GM12878 (cell line): ENCODE measurements at regions not wholly inside any gene's neighbourhood (a gene's known extent, or its start where the extent isn't known, plus 50 kb on each side); places are given as distances from the start of the nearest gene placed in this dataset.

Experiments used
- ATAC-seq: fragments of 200-7000 bp; cut with Tn5 transposase; 3 replicates; pipeline ENCODE4 v1.9.1; 2020; ENCODE audit warnings: mild to moderate bottlenecking, moderate library complexity
- BruUV-seq: library from RNA; stranded (reverse); fragments of 400-500 nt; replicated peaks from 2 replicates; lab custom pipeline; 2021; lab: Mats Ljungman, UMichigan
- CTCF ChIA-PET: fragments of 300-600 bp; sonication (Branson Sonifier 250); formaldehyde crosslinking; extraction: SDS; loops from one replicate; lab custom pipeline; 2021; ENCODE audit warnings: inconsistent platforms; lab: Yijun Ruan, JAX
- POLR2A ChIA-PET: fragments of 350-600 bp; formaldehyde crosslinking; extraction: SDS; loops from one replicate; lab custom pipeline; 2021; ENCODE audit warnings: inconsistent platforms; lab: Charles Lee
- RAD21 ChIA-PET: fragments of 300-600 bp; sonication (Branson Sonifier 250); formaldehyde crosslinking; loops from one replicate; lab custom pipeline; 2023; ENCODE audit warnings: antibody characterized with exemption; ENCODE audit not compliant: unreplicated experiment; lab: Charles Lee
- SMC1A ChIA-PET: fragments of 300-600 bp; sonication (Branson Sonifier 250); formaldehyde crosslinking; loops from one replicate; lab custom pipeline; 2023; ENCODE audit not compliant: unreplicated experiment, uncharacterized antibody; lab: Charles Lee
- DNase-seq: peaks from one replicate; pipeline ENCODE4 v3.0.0-alpha.2; 2011; ENCODE audit warnings: low read depth, low spot score
- FAIRE-seq: peaks from 3 replicates; lab custom pipeline; 2011; peaks lifted over from hg19 to GRCh38; lab: Jason Lieb, UNC
- H2AFZ ChIP-seq: 2 replicates; pipeline ENCODE4 v1.6.0; 2011; ENCODE audit warnings: low read depth, low read length, control low read depth; ENCODE audit not compliant: control insufficient read depth
- H3K27ac ChIP-seq: 2 replicates; pipeline ENCODE4 v1.5.1; 2011; ENCODE audit warnings: control low read depth; ENCODE audit not compliant: control insufficient read depth, insufficient read depth
- H3K27me3 ChIP-seq, 2 experiments: replicated peaks in 1 of 2; 2 replicates each; pipeline versions ENCODE4 v1.6.0 to v1.6.1; 2011; ENCODE audit warnings: low read length in 1 of 2; ENCODE audit not compliant: control insufficient read depth in 2 of 2, insufficient read depth in 2 of 2
- H3K36me3 ChIP-seq, 2 experiments: 2 replicates each; pipeline ENCODE4 v1.5.1; 2011; ENCODE audit warnings: low read length in 1 of 2; ENCODE audit not compliant: control insufficient read depth in 2 of 2, insufficient read depth in 2 of 2
- H3K4me1 ChIP-seq: 2 replicates; pipeline ENCODE4 v1.6.1; 2011; ENCODE audit warnings: mild to moderate bottlenecking, low read length, moderate library complexity, mixed read lengths; ENCODE audit not compliant: control insufficient read depth, insufficient read depth
- H3K4me2 ChIP-seq: 2 replicates; pipeline ENCODE4 v1.6.0; 2011; ENCODE audit warnings: control low read depth; ENCODE audit not compliant: control insufficient read depth, insufficient read depth
- H3K4me3 ChIP-seq: fragments of 200-600 bp; sonication (generic); 2 replicates; pipeline ENCODE4 v1.5.1; 2016
- H3K79me2 ChIP-seq: 2 replicates; pipeline ENCODE4 v1.6.0; 2011; ENCODE audit warnings: low read length; ENCODE audit not compliant: control insufficient read depth, insufficient read depth
- H3K9ac ChIP-seq: 2 replicates; pipeline ENCODE4 v1.8.0; 2011; ENCODE audit warnings: low read length, control low read depth, mixed read lengths; ENCODE audit not compliant: control insufficient read depth, insufficient read depth
- H3K9me3 ChIP-seq: replicated peaks from 3 replicates; pipeline ENCODE4 v1.5.1; 2011; ENCODE audit warnings: mild to moderate bottlenecking, low read length; ENCODE audit not compliant: control insufficient read depth, insufficient read depth
- H4K20me1 ChIP-seq: 2 replicates; pipeline ENCODE4 v1.6.0; 2011; ENCODE audit not compliant: control insufficient read depth, insufficient read depth
- BHLHE40 ChIP-seq, 2 experiments: fragments of 450-650 bp in 1 of 2; IDR thresholded peaks; 2 replicates each; pipeline ENCODE4 v1.6.1; 2011 to 2017; ENCODE audit warnings: low read depth in 2 of 2, borderline replicate concordance in 1 of 2, improper control_type of control experiment in 1 of 2, low read length in 1 of 2, mild to moderate bottlenecking in 1 of 2
- CBX3 ChIP-seq: fragments of 200-600 bp; sonication (generic); IDR thresholded peaks from 2 replicates; pipeline ENCODE4 v1.6.1; 2016; ENCODE audit warnings: low read depth, borderline replicate concordance
- CREM ChIP-seq: IDR thresholded peaks from 2 replicates; pipeline ENCODE4 v1.6.1; 2014; ENCODE audit warnings: antibody characterized with exemption, low read depth
- MYB ChIP-seq: fragments of 150-350 bp; IDR thresholded peaks from 2 replicates; pipeline ENCODE4 v1.6.1; 2014; ENCODE audit warnings: mild to moderate bottlenecking, low read depth, low read length, borderline replicate concordance
- PAX5 ChIP-seq: IDR thresholded peaks from 2 replicates; pipeline ENCODE4 v1.6.1; 2011; ENCODE audit warnings: low read depth, low read length, borderline replicate concordance
- POLR2A ChIP-seq: IDR thresholded peaks from 2 replicates; pipeline ENCODE4 v1.6.1; 2011; ENCODE audit warnings: low read depth, mild to moderate bottlenecking, low read length
- RBBP5 ChIP-seq: fragments of 200-600 bp; sonication (generic); conservative IDR thresholded peaks from 2 replicates; pipeline ENCODE4 v1.6.1; 2016
- SPI1 ChIP-seq: IDR thresholded peaks from 2 replicates; pipeline ENCODE4 v1.6.1; 2011; ENCODE audit warnings: low read depth, mild to moderate bottlenecking, low read length, moderate library complexity, borderline replicate concordance; ENCODE audit not compliant: insufficient read depth
- SREBF2 ChIP-seq: IDR thresholded peaks from 2 replicates; pipeline ENCODE4 v1.6.1; 2012; ENCODE audit warnings: mild to moderate bottlenecking, low read length
- SRF ChIP-seq, 2 experiments: IDR thresholded peaks; 2 replicates each; pipeline ENCODE4 v1.6.1; 2011; ENCODE audit warnings: low read depth in 2 of 2, low read length in 2 of 2, mild to moderate bottlenecking in 1 of 2, moderate library complexity in 1 of 2
- ZNF217 ChIP-seq: fragments of 450-650 bp; IDR thresholded peaks from 2 replicates; pipeline ENCODE4 v1.6.1; 2017; ENCODE audit warnings: antibody characterized with exemption, mild to moderate bottlenecking
- ZSCAN29 ChIP-seq: fragments of 450-650 bp; IDR thresholded peaks from 2 replicates; pipeline ENCODE4 v1.6.1; 2017; ENCODE audit warnings: mild to moderate bottlenecking, moderate library complexity
- WGBS: methylation state at CpG from one replicate; pipeline ENCODE4 v1.1.6; 2016; ENCODE audit warnings: low lambda C conversion rate; ENCODE audit not compliant: insufficient replicate concordance, insufficient coverage; ENCODE audit errors: missing lambda C conversion rate; 5-methylcytosine and 5-hydroxymethylcytosine counted together
- in situ Hi-C: fragments of 300-500 bp; cut with MboI; formaldehyde crosslinking; loops from 9 replicates; pipeline ENCODE4 v1.14.3; 2018; ENCODE audit warnings: mixed read lengths
- intact Hi-C: fragments of 100-400 bp; cut with micrococcal nuclease; formaldehyde crosslinking; loops from one replicate; pipeline ENCODE4 v1.14.2; 2022; ENCODE audit not compliant: unreplicated experiment
- TF ChIP-seq, protein P1 (sequence below): fragments of 150-350 bp; IDR thresholded peaks from 2 replicates; pipeline ENCODE4 v1.6.1; 2016; ENCODE audit warnings: low read depth, low read length
- TF ChIP-seq, protein P2 (sequence below): fragments of 450-650 bp; formaldehyde crosslinking; IDR thresholded peaks from 2 replicates; pipeline ENCODE4 v1.4.0; 2020; ENCODE audit warnings: mild to moderate bottlenecking, moderate library complexity
- TF ChIP-seq, protein P3 (sequence below): fragments of 450-650 bp; IDR thresholded peaks from 2 replicates; pipeline ENCODE4 v1.6.1; 2017; ENCODE audit warnings: mild to moderate bottlenecking, low read depth, inconsistent platforms; ENCODE audit not compliant: poor library complexity, severe bottlenecking
- TF ChIP-seq, protein P4 (sequence below): IDR thresholded peaks from 2 replicates; pipeline ENCODE4 v1.6.1; 2011; ENCODE audit warnings: low read depth, low read length, improper control_type of control experiment, borderline replicate concordance

DNA sequence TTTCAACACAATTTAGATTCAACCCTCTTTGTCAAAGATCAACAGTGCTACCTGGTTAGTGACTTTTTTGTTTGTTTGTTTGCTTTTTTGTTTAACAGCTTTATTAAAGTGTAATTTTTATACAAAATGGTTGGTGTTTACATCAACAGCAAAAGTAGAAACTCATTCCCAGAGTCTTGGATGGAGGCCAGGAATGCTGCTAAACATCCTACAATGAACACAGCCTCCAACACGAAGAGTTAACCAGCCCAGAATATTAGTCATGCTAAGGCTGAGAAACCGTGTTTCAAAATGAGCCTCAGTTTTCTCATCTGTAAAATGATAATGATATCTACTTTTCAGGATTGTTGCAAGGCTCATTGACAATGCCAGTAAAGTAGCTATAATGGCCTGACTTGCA lies 211.0 kb upstream of the MAF start:
- no peak overlapping the region for H3K4me2 ChIP-seq
- H2AFZ ChIP-seq = no peak overlapping the region
- ChIA-PET POLR2A (no interaction called here), RAD21 (no interaction called here), CTCF (no interaction called here), SMC1A (no interaction called here)
- intact Hi-C loops (no loop called here), in situ Hi-C loops (no loop called here)
- DNase-seq (no peak), FAIRE-seq (no peak), ATAC-seq (no peak)
- 0% methylated on average over 2 of the region's 2 CpGs for WGBS
- no peaks in the 10 kb centered on the region for H4K20me1 ChIP-seq
- no peak overlapping the region for H3K27ac ChIP-seq
- no peak for TF ChIP-seq ZSCAN29
- no peak for TF ChIP-seq SREBF2
- TF ChIP-seq, protein P1, sequence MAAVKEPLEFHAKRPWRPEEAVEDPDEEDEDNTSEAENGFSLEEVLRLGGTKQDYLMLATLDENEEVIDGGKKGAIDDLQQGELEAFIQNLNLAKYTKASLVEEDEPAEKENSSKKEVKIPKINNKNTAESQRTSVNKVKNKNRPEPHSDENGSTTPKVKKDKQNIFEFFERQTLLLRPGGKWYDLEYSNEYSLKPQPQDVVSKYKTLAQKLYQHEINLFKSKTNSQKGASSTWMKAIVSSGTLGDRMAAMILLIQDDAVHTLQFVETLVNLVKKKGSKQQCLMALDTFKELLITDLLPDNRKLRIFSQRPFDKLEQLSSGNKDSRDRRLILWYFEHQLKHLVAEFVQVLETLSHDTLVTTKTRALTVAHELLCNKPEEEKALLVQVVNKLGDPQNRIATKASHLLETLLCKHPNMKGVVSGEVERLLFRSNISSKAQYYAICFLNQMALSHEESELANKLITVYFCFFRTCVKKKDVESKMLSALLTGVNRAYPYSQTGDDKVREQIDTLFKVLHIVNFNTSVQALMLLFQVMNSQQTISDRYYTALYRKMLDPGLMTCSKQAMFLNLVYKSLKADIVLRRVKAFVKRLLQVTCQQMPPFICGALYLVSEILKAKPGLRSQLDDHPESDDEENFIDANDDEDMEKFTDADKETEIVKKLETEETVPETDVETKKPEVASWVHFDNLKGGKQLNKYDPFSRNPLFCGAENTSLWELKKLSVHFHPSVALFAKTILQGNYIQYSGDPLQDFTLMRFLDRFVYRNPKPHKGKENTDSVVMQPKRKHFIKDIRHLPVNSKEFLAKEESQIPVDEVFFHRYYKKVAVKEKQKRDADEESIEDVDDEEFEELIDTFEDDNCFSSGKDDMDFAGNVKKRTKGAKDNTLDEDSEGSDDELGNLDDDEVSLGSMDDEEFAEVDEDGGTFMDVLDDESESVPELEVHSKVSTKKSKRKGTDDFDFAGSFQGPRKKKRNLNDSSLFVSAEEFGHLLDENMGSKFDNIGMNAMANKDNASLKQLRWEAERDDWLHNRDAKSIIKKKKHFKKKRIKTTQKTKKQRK = no peak
- TF ChIP-seq, protein P2, sequence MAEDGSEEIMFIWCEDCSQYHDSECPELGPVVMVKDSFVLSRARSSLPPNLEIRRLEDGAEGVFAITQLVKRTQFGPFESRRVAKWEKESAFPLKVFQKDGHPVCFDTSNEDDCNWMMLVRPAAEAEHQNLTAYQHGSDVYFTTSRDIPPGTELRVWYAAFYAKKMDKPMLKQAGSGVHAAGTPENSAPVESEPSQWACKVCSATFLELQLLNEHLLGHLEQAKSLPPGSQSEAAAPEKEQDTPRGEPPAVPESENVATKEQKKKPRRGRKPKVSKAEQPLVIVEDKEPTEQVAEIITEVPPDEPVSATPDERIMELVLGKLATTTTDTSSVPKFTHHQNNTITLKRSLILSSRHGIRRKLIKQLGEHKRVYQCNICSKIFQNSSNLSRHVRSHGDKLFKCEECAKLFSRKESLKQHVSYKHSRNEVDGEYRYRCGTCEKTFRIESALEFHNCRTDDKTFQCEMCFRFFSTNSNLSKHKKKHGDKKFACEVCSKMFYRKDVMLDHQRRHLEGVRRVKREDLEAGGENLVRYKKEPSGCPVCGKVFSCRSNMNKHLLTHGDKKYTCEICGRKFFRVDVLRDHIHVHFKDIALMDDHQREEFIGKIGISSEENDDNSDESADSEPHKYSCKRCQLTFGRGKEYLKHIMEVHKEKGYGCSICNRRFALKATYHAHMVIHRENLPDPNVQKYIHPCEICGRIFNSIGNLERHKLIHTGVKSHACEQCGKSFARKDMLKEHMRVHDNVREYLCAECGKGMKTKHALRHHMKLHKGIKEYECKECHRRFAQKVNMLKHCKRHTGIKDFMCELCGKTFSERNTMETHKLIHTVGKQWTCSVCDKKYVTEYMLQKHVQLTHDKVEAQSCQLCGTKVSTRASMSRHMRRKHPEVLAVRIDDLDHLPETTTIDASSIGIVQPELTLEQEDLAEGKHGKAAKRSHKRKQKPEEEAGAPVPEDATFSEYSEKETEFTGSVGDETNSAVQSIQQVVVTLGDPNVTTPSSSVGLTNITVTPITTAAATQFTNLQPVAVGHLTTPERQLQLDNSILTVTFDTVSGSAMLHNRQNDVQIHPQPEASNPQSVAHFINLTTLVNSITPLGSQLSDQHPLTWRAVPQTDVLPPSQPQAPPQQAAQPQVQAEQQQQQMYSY = no peak
- TF ChIP-seq ZNF217 = no peak
- TF ChIP-seq RBBP5 = no peak
- TF ChIP-seq BHLHE40 (IDR thresholded peaks at IDR 0.05; ENCODE audit: borderline replicate concordance in 1 of 2, low read depth in 2 of 2, low read length in 1 of 2) = no peak
- TF ChIP-seq CREM = no peak
- TF ChIP-seq PAX5 = no peak
- no peak for TF ChIP-seq CBX3
- TF ChIP-seq MYB = no peak
- TF ChIP-seq SPI1 = no peak
- TF ChIP-seq, protein P3, sequence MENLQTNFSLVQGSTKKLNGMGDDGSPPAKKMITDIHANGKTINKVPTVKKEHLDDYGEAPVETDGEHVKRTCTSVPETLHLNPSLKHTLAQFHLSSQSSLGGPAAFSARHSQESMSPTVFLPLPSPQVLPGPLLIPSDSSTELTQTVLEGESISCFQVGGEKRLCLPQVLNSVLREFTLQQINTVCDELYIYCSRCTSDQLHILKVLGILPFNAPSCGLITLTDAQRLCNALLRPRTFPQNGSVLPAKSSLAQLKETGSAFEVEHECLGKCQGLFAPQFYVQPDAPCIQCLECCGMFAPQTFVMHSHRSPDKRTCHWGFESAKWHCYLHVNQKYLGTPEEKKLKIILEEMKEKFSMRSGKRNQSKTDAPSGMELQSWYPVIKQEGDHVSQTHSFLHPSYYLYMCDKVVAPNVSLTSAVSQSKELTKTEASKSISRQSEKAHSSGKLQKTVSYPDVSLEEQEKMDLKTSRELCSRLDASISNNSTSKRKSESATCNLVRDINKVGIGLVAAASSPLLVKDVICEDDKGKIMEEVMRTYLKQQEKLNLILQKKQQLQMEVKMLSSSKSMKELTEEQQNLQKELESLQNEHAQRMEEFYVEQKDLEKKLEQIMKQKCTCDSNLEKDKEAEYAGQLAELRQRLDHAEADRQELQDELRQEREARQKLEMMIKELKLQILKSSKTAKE = no peak
- TF ChIP-seq, protein P4, sequence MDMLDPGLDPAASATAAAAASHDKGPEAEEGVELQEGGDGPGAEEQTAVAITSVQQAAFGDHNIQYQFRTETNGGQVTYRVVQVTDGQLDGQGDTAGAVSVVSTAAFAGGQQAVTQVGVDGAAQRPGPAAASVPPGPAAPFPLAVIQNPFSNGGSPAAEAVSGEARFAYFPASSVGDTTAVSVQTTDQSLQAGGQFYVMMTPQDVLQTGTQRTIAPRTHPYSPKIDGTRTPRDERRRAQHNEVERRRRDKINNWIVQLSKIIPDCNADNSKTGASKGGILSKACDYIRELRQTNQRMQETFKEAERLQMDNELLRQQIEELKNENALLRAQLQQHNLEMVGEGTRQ = no peak
- no peak for TF ChIP-seq POLR2A
- TF ChIP-seq SRF (IDR thresholded peaks at IDR 0.05; ENCODE audit: low read depth in 2 of 2, low read length in 2 of 2) = no peak
- no peak overlapping the region for H3K4me3 ChIP-seq
- no peaks in the 10 kb centered on the region for H3K79me2 ChIP-seq
- no peaks in the 10 kb centered on the region for H3K36me3 ChIP-seq
- H3K27me3 ChIP-seq = no peaks in the 10 kb centered on the region
- H3K9me3 ChIP-seq = no peaks in the 10 kb centered on the region
- no peak overlapping the region for H3K9ac ChIP-seq
- H3K4me1 ChIP-seq = no peaks in the 10 kb centered on the region
- no TSS peak for BruUV-seq
